SU-DHL-6 (cell line): ENCODE measurements at regions not wholly inside any gene's neighbourhood (a gene's known extent, or its start where the extent isn't known, plus 50 kb on each side); places are given as distances from the start of the nearest gene placed in this dataset.

ENCODE experiments used
- H2AFZ ChIP-seq: fragments of 200-600 bp; sonication (generic); 2 replicates; pipeline ENCODE4 v1.6.1; 2014; ENCODE audit warnings: low read depth, mild to moderate bottlenecking, moderate library complexity, mixed read lengths, antibody characterized with exemption, low read length; ENCODE audit not compliant: severe bottlenecking
- H3F3A ChIP-seq: fragments of 200-600 bp; shearing (Covaris generic); 2 replicates; pipeline ENCODE4 v1.6.0; 2016; ENCODE audit warnings: antibody characterized with exemption, mild to moderate bottlenecking; ENCODE audit not compliant: insufficient read depth
- H3K27ac ChIP-seq: fragments of 200-600 bp; sonication (generic); 2 replicates; pipeline ENCODE4 v1.5.1; 2016; ENCODE audit warnings: low read depth, mild to moderate bottlenecking, low read length, moderate library complexity, mixed read lengths
- H3K27me3 ChIP-seq: fragments of 200-600 bp; sonication (generic), shearing (Covaris generic); 2 replicates; pipeline ENCODE4 v1.6.0; 2014; ENCODE audit warnings: mild to moderate bottlenecking, low read length
- H3K36me3 ChIP-seq: fragments of 200-600 bp; sonication (generic); 2 replicates; pipeline ENCODE4 v1.6.1; 2014; ENCODE audit warnings: mild to moderate bottlenecking, low read length, mixed read lengths
- H3K4me2 ChIP-seq: fragments of 300-600, 200-600 bp; shearing (Covaris generic), sonication (generic); 2 replicates; pipeline ENCODE4 v1.6.0; 2014; ENCODE audit warnings: low read length, low read depth, mild to moderate bottlenecking; ENCODE audit not compliant: poor library complexity, severe bottlenecking
- H3K4me3 ChIP-seq: fragments of 200-600 bp; sonication (generic); 2 replicates; pipeline ENCODE4 v1.5.1; 2014; ENCODE audit warnings: antibody characterized with exemption, low read length, mild to moderate bottlenecking, mixed read lengths; ENCODE audit not compliant: insufficient read depth, poor library complexity, severe bottlenecking
- H3K79me2 ChIP-seq: fragments of 200-600 bp; sonication (generic); 2 replicates; pipeline ENCODE4 v1.6.1; 2014; ENCODE audit warnings: mild to moderate bottlenecking, low read length, moderate library complexity; ENCODE audit not compliant: insufficient read depth
- H3K9ac ChIP-seq: fragments of 200-600 bp; sonication (generic); 2 replicates; pipeline ENCODE4 v1.7.0; 2014; ENCODE audit warnings: mild to moderate bottlenecking, low read length
- H3K9me2 ChIP-seq: fragments of 200-600 bp; sonication (generic); replicated peaks from 2 replicates; pipeline ENCODE4 v1.6.1; 2014; ENCODE audit warnings: low read length; ENCODE audit not compliant: insufficient read depth
- H3K9me3 ChIP-seq: fragments of 200-600 bp; sonication (generic); 2 replicates; pipeline ENCODE4 v1.6.1; 2014; ENCODE audit warnings: low read length, mixed read lengths; ENCODE audit not compliant: insufficient read depth
- H4K20me1 ChIP-seq: fragments of 200-600 bp; sonication (generic); 2 replicates; pipeline ENCODE4 v1.6.1; 2014; ENCODE audit warnings: low read depth, mild to moderate bottlenecking, antibody characterized with exemption, low read length, moderate library complexity, mixed read lengths
- CTCF ChIP-seq: fragments of 200-600 bp; sonication (generic); IDR thresholded peaks from one replicate; pipeline ENCODE4 v1.5.1; 2017; ENCODE audit warnings: antibody characterized with exemption, mild to moderate bottlenecking, low read length, moderate library complexity; ENCODE audit not compliant: insufficient read depth, poor library complexity, severe bottlenecking
- EZH2phosphoT487 ChIP-seq: fragments of 200-600 bp; sonication (generic), shearing (Covaris generic); conservative IDR thresholded peaks from 2 replicates; pipeline ENCODE4 v1.6.1; 2018; ENCODE audit warnings: mild to moderate bottlenecking, antibody characterized with exemption, low read length, moderate library complexity, mixed read lengths

- Histone ChIP-seq H4K20me1 (no peaks in the 10 kb centered on the region), H3K9me2 (no peaks in the 10 kb centered on the region), H3K27ac (no peak overlapping the region), H3K9ac (no peak overlapping the region), H3K79me2 (no peaks in the 10 kb centered on the region), H3F3A (no peaks in the 10 kb centered on the region), H3K36me3 (no peaks in the 10 kb centered on the region; the same call in 1 of the 2 replicates), H3K4me3 (no peak overlapping the region), H3K27me3 (no peaks in the 10 kb centered on the region), H3K4me2 (no peak overlapping the region), H2AFZ (peak overlapping the region; percentile 0), H3K9me3 (no peaks in the 10 kb centered on the region)
- TF ChIP-seq EZH2phosphoT487 (no peak), CTCF (no peak)
These were observed 1014.3 kb downstream of the CBLN2 start for GRCh38 chr18:71529703-71530303.

- H3K9me3 ChIP-seq: no peaks in the 10 kb centered on the region; the same call in 1 of the 2 replicates
- no peak for TF ChIP-seq CTCF
- no peak for TF ChIP-seq EZH2phosphoT487
- no peak overlapping the region for H3K4me3 ChIP-seq
- H3K27me3 ChIP-seq: no peaks in the 10 kb centered on the region
- H3K36me3 ChIP-seq: no peaks in the 10 kb centered on the region; the same call in 1 of the 2 replicates
- H3K27ac ChIP-seq: no peak overlapping the region
- H3K9me2 ChIP-seq: no peaks in the 10 kb centered on the region
- no peak overlapping the region for H3K9ac ChIP-seq
- H2AFZ ChIP-seq: no peak overlapping the region
- no peak overlapping the region for H3K4me2 ChIP-seq
- H3F3A ChIP-seq: no peaks in the 10 kb centered on the region
- H4K20me1 ChIP-seq: no peaks in the 10 kb centered on the region
- H3K79me2 ChIP-seq: no peaks in the 10 kb centered on the region
These were observed 1020.4 kb downstream of the CBLN2 start for GRCh38 chr18:71523483-71524435.

- H3K4me2 ChIP-seq: no peak overlapping the region
- H3K9ac ChIP-seq: no peak overlapping the region
- H3K9me2 ChIP-seq: no peaks in the 10 kb centered on the region
- TF ChIP-seq EZH2phosphoT487 (no peak), CTCF (no peak)
- H3K27me3 ChIP-seq: no peaks in the 10 kb centered on the region
- no peaks in the 10 kb centered on the region for H3K36me3 ChIP-seq
- no peak overlapping the region for H2AFZ ChIP-seq
- no peak overlapping the region for H3K27ac ChIP-seq
- H3K9me3 ChIP-seq: no peaks in the 10 kb centered on the region
- H3K4me3 ChIP-seq: no peak overlapping the region
- H4K20me1 ChIP-seq: no peaks in the 10 kb centered on the region
- H3F3A ChIP-seq: no peaks in the 10 kb centered on the region
- no peaks in the 10 kb centered on the region for H3K79me2 ChIP-seq
These were observed 1038.6 kb downstream of the CBLN2 start for GRCh38 chr18:71505526-71505925.
